MM.1S (cell line): ENCODE measurements at regions not wholly inside any gene's neighbourhood (a gene's known extent, or its start where the extent isn't known, plus 50 kb on each side); places are given as distances from the start of the nearest gene placed in this dataset.

ENCODE experiments used
- DNase-seq: peaks from one replicate; pipeline ENCODE4 v3.0.0-alpha.2; 2015
- H2AFZ ChIP-seq: fragments of 300-600 bp; sonication (generic); 2 replicates; pipeline ENCODE4 v1.6.0; 2016; ENCODE audit warnings: antibody characterized with exemption, low read length
- H3F3A ChIP-seq: fragments of 300-600 bp; sonication (generic); 2 replicates; pipeline ENCODE4 v1.6.1; 2016; ENCODE audit warnings: mild to moderate bottlenecking, antibody characterized with exemption, low read length, moderate library complexity, mixed read lengths; ENCODE audit not compliant: insufficient read depth
- H3K27ac ChIP-seq: fragments of 300-600 bp; sonication (generic); 2 replicates; pipeline ENCODE4 v1.5.1; 2016; ENCODE audit warnings: mild to moderate bottlenecking, low read length
- H3K27me3 ChIP-seq: fragments of 300-600 bp; sonication (generic); replicated peaks from 2 replicates; pipeline ENCODE4 v1.6.0; 2016; ENCODE audit warnings: low read length; ENCODE audit not compliant: insufficient read depth
- H3K36me3 ChIP-seq: fragments of 300-600 bp; sonication (generic); replicated peaks from 2 replicates; pipeline ENCODE4 v1.6.1; 2016; ENCODE audit warnings: mild to moderate bottlenecking, low read length, mixed read lengths; ENCODE audit not compliant: insufficient read depth
- H3K4me1 ChIP-seq: fragments of 300-600 bp; sonication (generic); 2 replicates; pipeline ENCODE4 v1.6.1; 2016; ENCODE audit warnings: low read length, mixed read lengths
- H3K4me2 ChIP-seq: fragments of 300-600 bp; sonication (generic); 2 replicates; pipeline ENCODE4 v1.6.0; 2016; ENCODE audit warnings: low read depth, low read length
- H3K4me3 ChIP-seq: fragments of 300-600 bp; sonication (generic); 2 replicates; pipeline ENCODE4 v1.5.1; 2016; ENCODE audit warnings: low read length, mixed read lengths
- H3K79me2 ChIP-seq: fragments of 300-600 bp; sonication (generic); 2 replicates; pipeline ENCODE4 v1.6.1; 2016; ENCODE audit warnings: mixed run types, low read length, mixed read lengths
- H3K9ac ChIP-seq: fragments of 300-600 bp; sonication (generic); 2 replicates; pipeline ENCODE4 v1.6.1; 2016; ENCODE audit warnings: low read length, mixed read lengths
- H3K9me2 ChIP-seq: fragments of 300-600 bp; sonication (generic); replicated peaks from 2 replicates; pipeline ENCODE4 v1.6.1; 2016; ENCODE audit warnings: mild to moderate bottlenecking, low read length, mixed read lengths; ENCODE audit not compliant: insufficient read depth
- H3K9me3 ChIP-seq: fragments of 300-600 bp; sonication (generic); replicated peaks from 2 replicates; pipeline ENCODE4 v1.6.1; 2016; ENCODE audit warnings: mild to moderate bottlenecking, low read length, mixed read lengths; ENCODE audit not compliant: insufficient read depth
- H4K20me1 ChIP-seq: fragments of 300-600 bp; sonication (generic); 2 replicates; pipeline ENCODE4 v1.6.1; 2016; ENCODE audit warnings: mild to moderate bottlenecking, low read length, moderate library complexity, mixed read lengths; ENCODE audit not compliant: insufficient read depth
- EZH2 ChIP-seq: fragments of 300-600 bp; sonication (generic); optimal IDR thresholded peaks from 2 replicates; pipeline ENCODE3; 2017; ENCODE audit warnings: low read depth, mild to moderate bottlenecking, antibody characterized with exemption, low read length, mixed read lengths
- EZH2phosphoT487 ChIP-seq: fragments of 300-600 bp; sonication (generic); IDR thresholded peaks from 2 replicates; pipeline ENCODE4 v1.6.1; 2018; ENCODE audit warnings: antibody characterized with exemption, low read length
- TF ChIP-seq, protein P1 (sequence below): fragments of 300-600 bp; sonication (generic); IDR thresholded peaks from 2 replicates; pipeline ENCODE4 v1.5.1; 2016; ENCODE audit warnings: antibody characterized with exemption, low read length, mixed read lengths

DNA sequence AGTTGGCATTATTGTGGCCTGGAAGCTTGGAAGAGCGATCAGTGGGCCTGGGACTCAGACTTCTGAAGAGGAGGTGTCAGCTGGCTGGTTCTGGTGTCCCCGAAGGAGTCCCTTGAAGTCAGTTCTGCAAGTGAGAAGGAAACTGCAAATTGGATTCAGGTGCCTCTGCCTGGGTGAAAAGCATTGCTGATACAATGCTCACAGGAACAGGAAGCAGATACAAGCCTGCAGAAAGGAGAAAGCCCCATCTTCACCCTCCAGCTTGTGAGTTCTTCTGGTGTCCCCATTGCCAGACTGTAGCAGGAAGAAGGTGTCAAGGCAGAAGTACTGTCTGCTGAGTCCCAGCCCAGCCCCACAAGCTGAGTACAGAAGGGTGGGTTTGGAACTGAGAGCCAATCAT lies 271.3 kb downstream of the PLOD2 start:
- Histone ChIP-seq H2AFZ (no peak overlapping the region), H3K9ac (no peak overlapping the region)

DNA sequence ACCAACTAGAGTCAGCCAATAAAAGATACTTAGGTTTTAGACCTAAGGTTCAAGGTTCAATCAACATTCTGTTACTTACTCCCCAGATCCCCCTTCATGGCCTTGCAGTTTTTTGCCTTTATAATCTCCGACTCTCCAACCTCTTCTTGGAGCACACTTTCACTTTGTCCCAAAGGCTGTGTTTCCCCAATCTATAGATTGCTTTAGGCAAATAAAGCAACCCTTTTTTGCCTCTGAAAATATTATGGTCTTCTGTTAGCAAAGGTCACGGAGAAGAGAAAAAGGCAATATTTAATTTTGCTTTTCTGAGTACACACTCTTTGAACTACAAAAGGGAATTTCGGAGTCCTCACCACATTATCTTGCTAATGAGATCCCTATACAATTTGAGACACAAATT lies 268.1 kb downstream of the PLOD2 start:
- DNase-seq: no peak
- no peaks in the 10 kb centered on the region for H3K4me1 ChIP-seq
- no peaks in the 10 kb centered on the region for H3F3A ChIP-seq
- no peaks in the 10 kb centered on the region for H3K36me3 ChIP-seq
- no peak overlapping the region for H3K27ac ChIP-seq
- H2AFZ ChIP-seq: no peak overlapping the region
- TF ChIP-seq, protein P1, sequence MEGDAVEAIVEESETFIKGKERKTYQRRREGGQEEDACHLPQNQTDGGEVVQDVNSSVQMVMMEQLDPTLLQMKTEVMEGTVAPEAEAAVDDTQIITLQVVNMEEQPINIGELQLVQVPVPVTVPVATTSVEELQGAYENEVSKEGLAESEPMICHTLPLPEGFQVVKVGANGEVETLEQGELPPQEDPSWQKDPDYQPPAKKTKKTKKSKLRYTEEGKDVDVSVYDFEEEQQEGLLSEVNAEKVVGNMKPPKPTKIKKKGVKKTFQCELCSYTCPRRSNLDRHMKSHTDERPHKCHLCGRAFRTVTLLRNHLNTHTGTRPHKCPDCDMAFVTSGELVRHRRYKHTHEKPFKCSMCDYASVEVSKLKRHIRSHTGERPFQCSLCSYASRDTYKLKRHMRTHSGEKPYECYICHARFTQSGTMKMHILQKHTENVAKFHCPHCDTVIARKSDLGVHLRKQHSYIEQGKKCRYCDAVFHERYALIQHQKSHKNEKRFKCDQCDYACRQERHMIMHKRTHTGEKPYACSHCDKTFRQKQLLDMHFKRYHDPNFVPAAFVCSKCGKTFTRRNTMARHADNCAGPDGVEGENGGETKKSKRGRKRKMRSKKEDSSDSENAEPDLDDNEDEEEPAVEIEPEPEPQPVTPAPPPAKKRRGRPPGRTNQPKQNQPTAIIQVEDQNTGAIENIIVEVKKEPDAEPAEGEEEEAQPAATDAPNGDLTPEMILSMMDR: no peak
- TF ChIP-seq EZH2phosphoT487 (no peak), EZH2 (no peak)
- H3K9me2 ChIP-seq: no peaks in the 10 kb centered on the region
- no peaks in the 10 kb centered on the region for H3K27me3 ChIP-seq
- no peaks in the 10 kb centered on the region for H3K79me2 ChIP-seq
- H3K4me2 ChIP-seq: no peak overlapping the region
- H3K9me3 ChIP-seq: no peaks in the 10 kb centered on the region
- H3K9ac ChIP-seq: no peak overlapping the region
- H4K20me1 ChIP-seq: no peaks in the 10 kb centered on the region
- no peak overlapping the region for H3K4me3 ChIP-seq

More for the DNA sequence above, 271.3 kb downstream of the PLOD2 start:
- no peak for DNase-seq
- Histone ChIP-seq H3K27me3 (no peaks in the 10 kb centered on the region), H3K79me2 (no peaks in the 10 kb centered on the region), H3K4me2 (no peak overlapping the region), H3K4me1 (no peaks in the 10 kb centered on the region), H3K9me3 (no peaks in the 10 kb centered on the region), H3F3A (no peaks in the 10 kb centered on the region), H4K20me1 (no peaks in the 10 kb centered on the region), H3K36me3 (no peaks in the 10 kb centered on the region), H3K4me3 (no peak overlapping the region), H3K27ac (no peak overlapping the region), H3K9me2 (no peaks in the 10 kb centered on the region)
- TF ChIP-seq EZH2 (no peak), EZH2phosphoT487 (no peak)
- TF ChIP-seq, protein P1: no peak

DNA sequence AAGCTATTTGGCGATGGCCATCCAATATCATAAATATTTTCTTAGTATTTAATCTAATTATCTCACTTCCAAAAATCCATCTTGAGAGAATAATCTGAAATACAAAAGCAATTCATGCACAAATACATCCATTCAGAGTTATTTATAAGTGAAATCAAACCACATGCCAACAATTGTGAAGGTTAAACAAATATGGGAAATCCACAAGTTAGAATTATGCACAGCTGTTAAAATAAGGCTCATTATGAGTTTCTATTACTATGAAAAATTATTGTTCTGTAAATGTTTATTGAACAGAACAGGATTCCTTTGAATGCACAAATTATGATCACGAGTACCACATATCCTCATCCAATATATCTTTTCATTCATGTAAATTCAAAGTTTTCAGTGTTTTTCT lies 267.7 kb downstream of the PLOD2 start:
- no peak for DNase-seq
- no peaks in the 10 kb centered on the region for H3K9me3 ChIP-seq
- no peaks in the 10 kb centered on the region for H3K36me3 ChIP-seq
- no peak overlapping the region for H3K4me2 ChIP-seq
- no peaks in the 10 kb centered on the region for H3K4me1 ChIP-seq
- TF ChIP-seq, protein P1: no peak
- TF ChIP-seq EZH2 (no peak), EZH2phosphoT487 (no peak)
- no peak overlapping the region for H3K9ac ChIP-seq
- H3F3A ChIP-seq: no peaks in the 10 kb centered on the region
- no peaks in the 10 kb centered on the region for H4K20me1 ChIP-seq
- no peaks in the 10 kb centered on the region for H3K9me2 ChIP-seq
- H3K27me3 ChIP-seq: no peaks in the 10 kb centered on the region
- no peak overlapping the region for H3K4me3 ChIP-seq
- H3K27ac ChIP-seq: no peak overlapping the region
- no peaks in the 10 kb centered on the region for H3K79me2 ChIP-seq
- no peak overlapping the region for H2AFZ ChIP-seq
